Endothelial cell of umbilical vein (primary cell): ENCODE measurements at regions not wholly inside any gene's neighbourhood (a gene's known extent, or its start where the extent isn't known, plus 50 kb on each side); places are given as distances from the start of the nearest gene placed in this dataset.

Experiments used
- FOS ChIP-seq: IDR thresholded peaks from 2 replicates; pipeline ENCODE4 v1.6.1; 2011; ENCODE audit warnings: mild to moderate bottlenecking, low read length, moderate library complexity, borderline replicate concordance; ENCODE audit not compliant: insufficient read depth
- JUN ChIP-seq: IDR thresholded peaks from 2 replicates; pipeline ENCODE4 v1.6.1; 2011; ENCODE audit warnings: borderline replicate concordance, low read depth; ENCODE audit not compliant: insufficient read length, insufficient read depth
- POLR2A ChIP-seq: IDR thresholded peaks from 2 replicates; pipeline ENCODE4 v1.6.1; 2012; ENCODE audit warnings: low read depth, mild to moderate bottlenecking, control low read depth, low read length
- POLR2AphosphoS5 ChIP-seq: IDR thresholded peaks from 2 replicates; pipeline ENCODE4 v1.6.1; 2012; ENCODE audit warnings: low read depth, mild to moderate bottlenecking, control low read depth, low read length, moderate library complexity; ENCODE audit not compliant: insufficient read depth
- TF ChIP-seq, protein P1 (sequence below), 2 donors: IDR thresholded peaks; 1 replicate in 1 of 2; 2 replicates in 1 of 2; pipeline ENCODE4 v1.5.1; 2011; ENCODE audit warnings: low read length in 2 of 2, mild to moderate bottlenecking in 2 of 2, moderate library complexity in 2 of 2, control low read depth in 1 of 2, inconsistent platforms in 1 of 2, low read depth in 1 of 2; ENCODE audit not compliant: insufficient read depth in 1 of 2; ENCODE audit errors: extremely low read depth in 1 of 2
- TF ChIP-seq, protein P2 (sequence below): IDR thresholded peaks from 2 replicates; pipeline ENCODE4 v1.6.1; 2011; ENCODE audit not compliant: insufficient read depth, insufficient read length

DNA sequence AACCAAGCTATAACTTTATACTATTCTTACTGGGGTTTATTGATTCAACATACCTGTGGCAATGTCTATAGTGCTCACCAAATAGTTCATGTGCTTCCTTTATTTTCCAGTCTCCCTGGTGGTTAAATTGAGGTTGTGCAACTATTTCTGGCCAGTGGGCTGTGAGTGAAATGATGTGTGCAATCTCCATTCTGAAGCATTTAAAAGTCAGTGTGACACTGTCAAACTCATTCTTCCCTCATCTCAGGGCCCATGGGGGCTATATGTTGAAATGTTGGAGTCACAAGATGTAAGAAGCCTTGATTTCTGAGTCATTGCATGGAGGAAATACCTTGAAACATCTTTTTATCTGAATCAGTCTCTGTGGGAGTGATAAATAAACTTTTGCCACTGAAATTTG is 414.3 kb upstream of the RPS6KA3 start:
- TF ChIP-seq, protein P1, sequence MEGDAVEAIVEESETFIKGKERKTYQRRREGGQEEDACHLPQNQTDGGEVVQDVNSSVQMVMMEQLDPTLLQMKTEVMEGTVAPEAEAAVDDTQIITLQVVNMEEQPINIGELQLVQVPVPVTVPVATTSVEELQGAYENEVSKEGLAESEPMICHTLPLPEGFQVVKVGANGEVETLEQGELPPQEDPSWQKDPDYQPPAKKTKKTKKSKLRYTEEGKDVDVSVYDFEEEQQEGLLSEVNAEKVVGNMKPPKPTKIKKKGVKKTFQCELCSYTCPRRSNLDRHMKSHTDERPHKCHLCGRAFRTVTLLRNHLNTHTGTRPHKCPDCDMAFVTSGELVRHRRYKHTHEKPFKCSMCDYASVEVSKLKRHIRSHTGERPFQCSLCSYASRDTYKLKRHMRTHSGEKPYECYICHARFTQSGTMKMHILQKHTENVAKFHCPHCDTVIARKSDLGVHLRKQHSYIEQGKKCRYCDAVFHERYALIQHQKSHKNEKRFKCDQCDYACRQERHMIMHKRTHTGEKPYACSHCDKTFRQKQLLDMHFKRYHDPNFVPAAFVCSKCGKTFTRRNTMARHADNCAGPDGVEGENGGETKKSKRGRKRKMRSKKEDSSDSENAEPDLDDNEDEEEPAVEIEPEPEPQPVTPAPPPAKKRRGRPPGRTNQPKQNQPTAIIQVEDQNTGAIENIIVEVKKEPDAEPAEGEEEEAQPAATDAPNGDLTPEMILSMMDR (IDR thresholded peaks at IDR 0.05; ENCODE audit: extremely low read depth in 1 of 2, insufficient read depth in 1 of 2, low read depth in 1 of 2, low read length in 2 of 2): no peak
- TF ChIP-seq POLR2A: no peak
- TF ChIP-seq JUN: no peak
- TF ChIP-seq POLR2AphosphoS5: no peak
- TF ChIP-seq, protein P2, sequence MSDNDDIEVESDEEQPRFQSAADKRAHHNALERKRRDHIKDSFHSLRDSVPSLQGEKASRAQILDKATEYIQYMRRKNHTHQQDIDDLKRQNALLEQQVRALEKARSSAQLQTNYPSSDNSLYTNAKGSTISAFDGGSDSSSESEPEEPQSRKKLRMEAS: no peak
- TF ChIP-seq FOS: no peak
